ENCODE measurements at regions not wholly inside any gene's neighbourhood (a gene's known extent, or its start where the extent isn't known, plus 50 kb on each side); places are given as distances from the start of the nearest gene placed in this dataset.

DNA sequence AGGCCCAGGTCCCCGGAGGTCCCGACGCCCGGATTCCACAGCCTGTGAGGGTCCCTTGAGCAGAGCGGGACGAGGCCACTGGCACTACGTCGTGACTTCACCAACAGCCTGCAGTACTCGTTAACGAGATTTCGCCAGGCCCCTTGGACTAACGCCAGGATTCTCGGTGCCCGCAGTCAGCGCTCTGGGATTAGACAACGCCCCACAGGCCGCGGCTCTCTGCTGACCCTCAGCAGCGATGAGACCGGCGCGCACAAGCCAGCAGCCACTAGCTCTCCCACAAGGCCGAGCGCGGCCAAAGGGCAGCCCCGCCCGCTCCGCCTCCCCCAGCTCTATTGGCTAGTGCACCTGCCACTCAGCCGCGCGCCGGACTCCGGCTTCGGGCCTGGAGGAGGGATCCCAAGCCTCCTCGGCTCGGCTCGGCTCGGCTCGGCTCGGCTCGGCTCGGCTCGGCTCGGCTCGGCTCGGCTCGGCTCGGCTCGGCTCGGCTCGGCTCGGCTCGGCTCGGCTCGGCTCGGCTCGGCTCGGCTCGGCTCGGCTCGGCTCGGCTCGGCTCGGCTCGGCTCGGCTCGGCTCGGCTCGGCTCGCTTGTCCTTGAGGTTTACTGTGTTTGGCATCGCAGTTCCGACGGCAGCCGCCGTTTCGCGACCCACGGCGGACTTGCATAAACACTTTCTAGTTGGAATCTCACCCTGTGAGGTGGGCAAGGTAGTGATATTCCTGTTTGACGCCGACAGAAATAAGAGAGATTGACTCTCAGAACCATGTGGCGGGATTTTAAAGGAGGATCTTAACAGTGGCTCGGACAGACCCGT lies 231.7 kb upstream of the SERP2 start (continued):
- TF ChIP-seq, protein P1, sequence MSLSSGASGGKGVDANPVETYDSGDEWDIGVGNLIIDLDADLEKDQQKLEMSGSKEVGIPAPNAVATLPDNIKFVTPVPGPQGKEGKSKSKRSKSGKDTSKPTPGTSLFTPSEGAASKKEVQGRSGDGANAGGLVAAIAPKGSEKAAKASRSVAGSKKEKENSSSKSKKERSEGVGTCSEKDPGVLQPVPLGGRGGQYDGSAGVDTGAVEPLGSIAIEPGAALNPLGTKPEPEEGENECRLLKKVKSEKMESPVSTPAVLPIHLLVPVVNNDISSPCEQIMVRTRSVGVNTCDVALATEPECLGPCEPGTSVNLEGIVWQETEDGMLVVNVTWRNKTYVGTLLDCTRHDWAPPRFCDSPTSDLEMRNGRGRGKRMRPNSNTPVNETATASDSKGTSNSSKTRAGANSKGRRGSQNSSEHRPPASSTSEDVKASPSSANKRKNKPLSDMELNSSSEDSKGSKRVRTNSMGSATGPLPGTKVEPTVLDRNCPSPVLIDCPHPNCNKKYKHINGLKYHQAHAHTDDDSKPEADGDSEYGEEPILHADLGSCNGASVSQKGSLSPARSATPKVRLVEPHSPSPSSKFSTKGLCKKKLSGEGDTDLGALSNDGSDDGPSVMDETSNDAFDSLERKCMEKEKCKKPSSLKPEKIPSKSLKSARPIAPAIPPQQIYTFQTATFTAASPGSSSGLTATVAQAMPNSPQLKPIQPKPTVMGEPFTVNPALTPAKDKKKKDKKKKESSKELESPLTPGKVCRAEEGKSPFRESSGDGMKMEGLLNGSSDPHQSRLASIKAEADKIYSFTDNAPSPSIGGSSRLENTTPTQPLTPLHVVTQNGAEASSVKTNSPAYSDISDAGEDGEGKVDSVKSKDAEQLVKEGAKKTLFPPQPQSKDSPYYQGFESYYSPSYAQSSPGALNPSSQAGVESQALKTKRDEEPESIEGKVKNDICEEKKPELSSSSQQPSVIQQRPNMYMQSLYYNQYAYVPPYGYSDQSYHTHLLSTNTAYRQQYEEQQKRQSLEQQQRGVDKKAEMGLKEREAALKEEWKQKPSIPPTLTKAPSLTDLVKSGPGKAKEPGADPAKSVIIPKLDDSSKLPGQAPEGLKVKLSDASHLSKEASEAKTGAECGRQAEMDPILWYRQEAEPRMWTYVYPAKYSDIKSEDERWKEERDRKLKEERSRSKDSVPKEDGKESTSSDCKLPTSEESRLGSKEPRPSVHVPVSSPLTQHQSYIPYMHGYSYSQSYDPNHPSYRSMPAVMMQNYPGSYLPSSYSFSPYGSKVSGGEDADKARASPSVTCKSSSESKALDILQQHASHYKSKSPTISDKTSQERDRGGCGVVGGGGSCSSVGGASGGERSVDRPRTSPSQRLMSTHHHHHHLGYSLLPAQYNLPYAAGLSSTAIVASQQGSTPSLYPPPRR (CRISPR knock-in tag; IDR thresholded peaks at IDR 0.05; ENCODE audit: borderline replicate concordance) = peak; percentile 63; the same call in 1 of the 2 replicates
- TF ChIP-seq ELK4 (CRISPR knock-in tag; IDR thresholded peaks at IDR 0.05; ENCODE audit: borderline replicate concordance) = no peak
- 0 out of 2 replicates have a peak, but pooled peaks have one; percentile 53 for TF ChIP-seq PRDM15 (CRISPR knock-in tag; IDR thresholded peaks at IDR 0.05)
- peak; percentile 29; the same call in 1 of the 2 replicates for TF ChIP-seq BRD4 (CRISPR knock-in tag; IDR thresholded peaks at IDR 0.05)
- TF ChIP-seq, protein P2, sequence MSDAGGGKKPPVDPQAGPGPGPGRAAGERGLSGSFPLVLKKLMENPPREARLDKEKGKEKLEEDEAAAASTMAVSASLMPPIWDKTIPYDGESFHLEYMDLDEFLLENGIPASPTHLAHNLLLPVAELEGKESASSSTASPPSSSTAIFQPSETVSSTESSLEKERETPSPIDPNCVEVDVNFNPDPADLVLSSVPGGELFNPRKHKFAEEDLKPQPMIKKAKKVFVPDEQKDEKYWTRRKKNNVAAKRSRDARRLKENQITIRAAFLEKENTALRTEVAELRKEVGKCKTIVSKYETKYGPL (CRISPR knock-in tag; IDR thresholded peaks at IDR 0.05) = no peak
- peak; percentile 60; the same call in 1 of the 2 replicates for TF ChIP-seq KMT2B (CRISPR knock-in tag; IDR thresholded peaks at IDR 0.05)
- TF ChIP-seq SNAPC4 (CRISPR knock-in tag; IDR thresholded peaks at IDR 0.05) = peak; percentile 89; the same call in 1 of the 2 replicates
- TF ChIP-seq ZNF652 (CRISPR knock-in tag; IDR thresholded peaks at IDR 0.05; ENCODE audit: borderline replicate concordance, low read depth) = no peak
